Endothelial cell of umbilical vein (primary cell): ENCODE measurements at regions not wholly inside any gene's neighbourhood (a gene's known extent, or its start where the extent isn't known, plus 50 kb on each side); places are given as distances from the start of the nearest gene placed in this dataset.

Experiments used
- EZH2 ChIP-seq: IDR thresholded peaks from 2 replicates; pipeline ENCODE4 v1.6.1; 2012; ENCODE audit warnings: borderline replicate concordance, low read depth, mild to moderate bottlenecking, moderate library complexity, low read length, inconsistent platforms; ENCODE audit not compliant: severe bottlenecking
- FOS ChIP-seq: IDR thresholded peaks from 2 replicates; pipeline ENCODE4 v1.6.1; 2011; ENCODE audit warnings: mild to moderate bottlenecking, low read length, moderate library complexity, borderline replicate concordance; ENCODE audit not compliant: insufficient read depth
- JUN ChIP-seq: IDR thresholded peaks from 2 replicates; pipeline ENCODE4 v1.6.1; 2011; ENCODE audit warnings: borderline replicate concordance, low read depth; ENCODE audit not compliant: insufficient read length, insufficient read depth
- POLR2A ChIP-seq: IDR thresholded peaks from 2 replicates; pipeline ENCODE4 v1.6.1; 2012; ENCODE audit warnings: low read depth, mild to moderate bottlenecking, control low read depth, low read length
- POLR2AphosphoS5 ChIP-seq: IDR thresholded peaks from 2 replicates; pipeline ENCODE4 v1.6.1; 2012; ENCODE audit warnings: low read depth, mild to moderate bottlenecking, control low read depth, low read length, moderate library complexity; ENCODE audit not compliant: insufficient read depth
- TF ChIP-seq, protein P1 (sequence below), 2 donors: IDR thresholded peaks; 1 replicate in 1 of 2; 2 replicates in 1 of 2; pipeline ENCODE4 v1.5.1; 2011; ENCODE audit warnings: low read length in 2 of 2, mild to moderate bottlenecking in 2 of 2, moderate library complexity in 2 of 2, control low read depth in 1 of 2, inconsistent platforms in 1 of 2, low read depth in 1 of 2; ENCODE audit not compliant: insufficient read depth in 1 of 2; ENCODE audit errors: extremely low read depth in 1 of 2
- TF ChIP-seq, protein P2 (sequence below): IDR thresholded peaks from 2 replicates; pipeline ENCODE4 v1.6.1; 2011; ENCODE audit not compliant: insufficient read depth, insufficient read length

DNA sequence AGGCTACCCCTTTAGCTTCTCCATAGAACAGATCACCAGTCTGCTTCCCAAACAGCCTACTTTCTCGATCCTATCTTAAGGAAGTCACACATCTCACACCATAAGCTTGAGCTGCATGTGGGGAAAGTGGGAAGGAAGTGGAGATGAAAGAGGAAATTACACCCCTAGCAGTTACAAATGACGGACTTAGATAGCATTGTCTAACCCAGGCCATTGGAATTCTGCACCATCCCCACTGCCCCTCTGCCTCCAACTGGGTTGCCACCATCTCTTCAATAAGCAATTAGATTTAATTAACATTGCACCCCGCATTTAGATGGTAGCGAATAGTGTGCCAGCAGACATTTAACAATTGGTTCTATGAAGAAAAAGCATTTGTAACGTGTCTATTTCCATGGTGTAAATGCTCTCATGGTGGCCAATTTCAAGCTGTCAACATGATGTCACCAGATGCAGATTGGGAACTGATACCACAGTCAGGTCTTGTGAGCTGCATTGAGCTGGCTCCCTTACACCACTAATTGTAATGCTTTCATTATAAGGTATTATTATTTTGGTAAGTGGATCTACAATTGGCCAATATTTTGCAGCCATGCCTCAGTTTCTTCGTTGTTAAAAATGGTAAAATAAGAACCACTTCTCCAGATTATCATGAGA is 124.7 kb downstream of the CD24 start:
- TF ChIP-seq, protein P1, sequence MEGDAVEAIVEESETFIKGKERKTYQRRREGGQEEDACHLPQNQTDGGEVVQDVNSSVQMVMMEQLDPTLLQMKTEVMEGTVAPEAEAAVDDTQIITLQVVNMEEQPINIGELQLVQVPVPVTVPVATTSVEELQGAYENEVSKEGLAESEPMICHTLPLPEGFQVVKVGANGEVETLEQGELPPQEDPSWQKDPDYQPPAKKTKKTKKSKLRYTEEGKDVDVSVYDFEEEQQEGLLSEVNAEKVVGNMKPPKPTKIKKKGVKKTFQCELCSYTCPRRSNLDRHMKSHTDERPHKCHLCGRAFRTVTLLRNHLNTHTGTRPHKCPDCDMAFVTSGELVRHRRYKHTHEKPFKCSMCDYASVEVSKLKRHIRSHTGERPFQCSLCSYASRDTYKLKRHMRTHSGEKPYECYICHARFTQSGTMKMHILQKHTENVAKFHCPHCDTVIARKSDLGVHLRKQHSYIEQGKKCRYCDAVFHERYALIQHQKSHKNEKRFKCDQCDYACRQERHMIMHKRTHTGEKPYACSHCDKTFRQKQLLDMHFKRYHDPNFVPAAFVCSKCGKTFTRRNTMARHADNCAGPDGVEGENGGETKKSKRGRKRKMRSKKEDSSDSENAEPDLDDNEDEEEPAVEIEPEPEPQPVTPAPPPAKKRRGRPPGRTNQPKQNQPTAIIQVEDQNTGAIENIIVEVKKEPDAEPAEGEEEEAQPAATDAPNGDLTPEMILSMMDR (IDR thresholded peaks at IDR 0.05; ENCODE audit: extremely low read depth in 1 of 2, insufficient read depth in 1 of 2, low read depth in 1 of 2, low read length in 2 of 2) = no peak
- no peak for TF ChIP-seq EZH2
- no peak for TF ChIP-seq POLR2A
- TF ChIP-seq, protein P2, sequence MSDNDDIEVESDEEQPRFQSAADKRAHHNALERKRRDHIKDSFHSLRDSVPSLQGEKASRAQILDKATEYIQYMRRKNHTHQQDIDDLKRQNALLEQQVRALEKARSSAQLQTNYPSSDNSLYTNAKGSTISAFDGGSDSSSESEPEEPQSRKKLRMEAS = no peak
- no peak for TF ChIP-seq POLR2AphosphoS5
- TF ChIP-seq JUN = no peak
- TF ChIP-seq FOS = no peak
